ENCODE measurements at regions not wholly inside any gene's neighbourhood (a gene's known extent, or its start where the extent isn't known, plus 50 kb on each side); places are given as distances from the start of the nearest gene placed in this dataset.

DNA sequence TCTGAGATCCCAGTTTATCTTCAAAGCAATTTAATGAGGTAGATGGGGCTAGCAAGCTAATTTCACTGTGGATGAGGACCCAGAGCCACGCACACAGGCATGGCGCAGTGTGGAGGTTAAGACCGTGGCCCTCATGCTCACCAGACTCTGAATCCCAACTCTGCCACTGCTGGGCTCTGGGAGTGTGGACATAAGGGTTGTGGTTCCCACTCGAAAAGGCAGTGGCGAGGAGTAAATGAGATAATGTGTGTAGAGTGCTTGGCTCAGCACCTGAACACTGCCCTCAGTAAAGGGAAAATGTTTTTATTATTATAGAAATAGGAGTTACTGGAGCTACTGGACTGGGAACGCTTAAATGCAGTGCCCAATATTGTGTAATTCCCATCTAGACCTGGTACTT lies 243.5 kb upstream of the TPM1 start:
- H3K4me3 ChIP-seq = no peak overlapping the region
- no TSS peak for BruUV-seq (replicated peaks)
- H3K4me1 ChIP-seq (replicated peaks; ENCODE audit: insufficient read depth) = no peaks in the 10 kb centered on the region
- H2AFZ ChIP-seq = no peak overlapping the region
- no peaks in the 10 kb centered on the region for H3K79me2 ChIP-seq (ENCODE audit: low read depth)
- H3K4me2 ChIP-seq = no peak overlapping the region
- no peaks in the 10 kb centered on the region for H3K9me2 ChIP-seq (ENCODE audit: insufficient read depth)
- TF ChIP-seq, protein P1, sequence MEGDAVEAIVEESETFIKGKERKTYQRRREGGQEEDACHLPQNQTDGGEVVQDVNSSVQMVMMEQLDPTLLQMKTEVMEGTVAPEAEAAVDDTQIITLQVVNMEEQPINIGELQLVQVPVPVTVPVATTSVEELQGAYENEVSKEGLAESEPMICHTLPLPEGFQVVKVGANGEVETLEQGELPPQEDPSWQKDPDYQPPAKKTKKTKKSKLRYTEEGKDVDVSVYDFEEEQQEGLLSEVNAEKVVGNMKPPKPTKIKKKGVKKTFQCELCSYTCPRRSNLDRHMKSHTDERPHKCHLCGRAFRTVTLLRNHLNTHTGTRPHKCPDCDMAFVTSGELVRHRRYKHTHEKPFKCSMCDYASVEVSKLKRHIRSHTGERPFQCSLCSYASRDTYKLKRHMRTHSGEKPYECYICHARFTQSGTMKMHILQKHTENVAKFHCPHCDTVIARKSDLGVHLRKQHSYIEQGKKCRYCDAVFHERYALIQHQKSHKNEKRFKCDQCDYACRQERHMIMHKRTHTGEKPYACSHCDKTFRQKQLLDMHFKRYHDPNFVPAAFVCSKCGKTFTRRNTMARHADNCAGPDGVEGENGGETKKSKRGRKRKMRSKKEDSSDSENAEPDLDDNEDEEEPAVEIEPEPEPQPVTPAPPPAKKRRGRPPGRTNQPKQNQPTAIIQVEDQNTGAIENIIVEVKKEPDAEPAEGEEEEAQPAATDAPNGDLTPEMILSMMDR (conservative IDR thresholded peaks at IDR 0.05) = no peak
- TF ChIP-seq EZH2 (IDR thresholded peaks at IDR 0.05; ENCODE audit: low read depth) = no peak
- no peaks in the 10 kb centered on the region for H3K36me3 ChIP-seq (ENCODE audit: low read depth)
- no peak for DNase-seq
- no peak overlapping the region for H3K27ac ChIP-seq
- H3K9me3 ChIP-seq (ENCODE audit: insufficient read depth, low read depth) = no peaks in the 10 kb centered on the region
- no peaks in the 10 kb centered on the region for H3K27me3 ChIP-seq (ENCODE audit: insufficient read depth, low read depth)
- H4K20me1 ChIP-seq (ENCODE audit: insufficient read depth) = no peaks in the 10 kb centered on the region
- H3F3A ChIP-seq (ENCODE audit: insufficient read depth, low read depth) = no peaks in the 10 kb centered on the region
- intact Hi-C loops (cut with micrococcal nuclease; ENCODE audit: unreplicated experiment) = no loop called here
- ChIA-PET POLR2A (ENCODE audit: unreplicated experiment) (no interaction called here), CTCF (no interaction called here)

DNA sequence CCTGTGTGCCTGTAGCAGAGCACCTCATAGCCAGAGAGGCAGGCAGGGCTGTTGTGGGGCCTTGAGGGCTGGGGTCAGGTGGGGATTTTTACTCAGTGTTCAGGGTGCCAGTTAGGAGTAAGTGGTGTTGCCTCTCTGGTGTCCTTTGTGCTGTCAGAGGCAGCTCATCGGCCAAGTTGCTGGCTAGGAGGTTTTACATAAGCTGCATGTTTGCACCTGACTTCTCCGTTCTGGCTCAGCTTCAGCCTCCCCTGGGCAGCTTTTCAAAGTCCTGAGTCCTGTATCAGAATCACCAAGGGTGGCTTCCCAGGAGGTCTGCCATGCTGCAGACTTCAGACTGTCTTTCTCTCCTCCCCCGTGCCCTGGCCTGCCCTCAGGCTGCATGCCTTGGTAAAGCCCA lies 242.6 kb upstream of the TPM1 start:
- no TSS peak for BruUV-seq (replicated peaks)
- H3K36me3 ChIP-seq (ENCODE audit: low read depth) = no peaks in the 10 kb centered on the region
- no peaks in the 10 kb centered on the region for H3K9me3 ChIP-seq (ENCODE audit: insufficient read depth, low read depth)
- no peak for DNase-seq
- POLR2A ChIA-PET (ENCODE audit: unreplicated experiment) = no interaction called here
- no peaks in the 10 kb centered on the region for H3F3A ChIP-seq (ENCODE audit: insufficient read depth, low read depth)
- intact Hi-C loops (cut with micrococcal nuclease; ENCODE audit: unreplicated experiment) = no loop called here
- H4K20me1 ChIP-seq (ENCODE audit: insufficient read depth) = no peaks in the 10 kb centered on the region
- H3K27me3 ChIP-seq (ENCODE audit: insufficient read depth, low read depth) = no peaks in the 10 kb centered on the region
- no peak overlapping the region for H3K4me3 ChIP-seq
- CTCF ChIA-PET = no interaction called here
- no peaks in the 10 kb centered on the region for H3K4me1 ChIP-seq (replicated peaks; ENCODE audit: insufficient read depth)
- no peaks in the 10 kb centered on the region for H3K9me2 ChIP-seq (ENCODE audit: insufficient read depth)
- H3K79me2 ChIP-seq (ENCODE audit: low read depth) = no peaks in the 10 kb centered on the region
- TF ChIP-seq, protein P1 (conservative IDR thresholded peaks at IDR 0.05) = no peak
- TF ChIP-seq EZH2 (IDR thresholded peaks at IDR 0.05; ENCODE audit: low read depth) = no peak
- H2AFZ ChIP-seq = no peak overlapping the region
- no peak overlapping the region for H3K4me2 ChIP-seq
- H3K27ac ChIP-seq = no peak overlapping the region

DNA sequence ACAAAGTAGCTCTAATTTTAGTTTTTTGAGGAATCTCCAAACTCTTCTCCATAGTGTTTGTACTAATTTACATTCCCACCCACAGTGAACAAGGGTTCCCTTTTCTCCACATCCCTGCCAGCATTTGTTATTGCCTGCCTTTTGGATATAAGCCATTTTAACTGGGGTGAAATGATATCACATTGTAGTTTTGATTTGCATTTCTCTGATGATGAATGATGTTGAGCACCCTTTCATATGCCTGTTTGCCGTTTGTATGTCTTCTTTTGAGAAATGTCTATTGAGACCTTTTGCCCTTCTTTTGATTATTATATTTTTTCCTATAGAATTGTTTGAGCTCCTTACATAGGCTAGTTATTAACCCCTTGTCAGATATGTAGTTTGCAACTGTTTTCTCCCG lies 239.9 kb upstream of the TPM1 start:
- Histone ChIP-seq H3K9me3 (ENCODE audit: insufficient read depth, low read depth) (no peaks in the 10 kb centered on the region), H3K27ac (no peak overlapping the region), H3K4me1 (replicated peaks; ENCODE audit: insufficient read depth) (no peaks in the 10 kb centered on the region), H2AFZ (no peak overlapping the region), H3K27me3 (ENCODE audit: insufficient read depth, low read depth) (no peaks in the 10 kb centered on the region), H3K79me2 (ENCODE audit: low read depth) (no peaks in the 10 kb centered on the region), H4K20me1 (ENCODE audit: insufficient read depth) (no peaks in the 10 kb centered on the region), H3K4me2 (no peak overlapping the region), H3K9me2 (ENCODE audit: insufficient read depth) (no peaks in the 10 kb centered on the region), H3K36me3 (ENCODE audit: low read depth) (no peaks in the 10 kb centered on the region), H3F3A (ENCODE audit: insufficient read depth, low read depth) (no peaks in the 10 kb centered on the region), H3K4me3 (no peak overlapping the region)
- POLR2A ChIA-PET (ENCODE audit: unreplicated experiment) = interaction anchor here (0.5 kb wide), 1 partner anchor 245 kb away, joined by 4 read pairs; no protein-coding TSS in a partner anchor
- no TSS peak for BruUV-seq (replicated peaks)
- DNase-seq = no peak
- intact Hi-C loops (cut with micrococcal nuclease; ENCODE audit: unreplicated experiment) = no loop called here
- CTCF ChIA-PET = no interaction called here
- TF ChIP-seq, protein P1 (conservative IDR thresholded peaks at IDR 0.05) = no peak
- TF ChIP-seq EZH2 (IDR thresholded peaks at IDR 0.05; ENCODE audit: low read depth) = no peak
